Upper lobe of right lung (tissue), 1 donor: ENCODE measurements at regions not wholly inside any gene's neighbourhood (a gene's known extent, or its start where the extent isn't known, plus 50 kb on each side); places are given as distances from the start of the nearest gene placed in this dataset.

Experiments used
- ATAC-seq: fragments of 200-7000 bp; cut with Tn5 transposase; one replicate; pipeline ENCODE4 v1.9.1; 2020; ENCODE audit warnings: mild to moderate bottlenecking, moderate library complexity
- DNase-seq: peaks from one replicate; pipeline ENCODE4 v3.0.0-alpha.2; 2020
- H3K27ac ChIP-seq: fragments of 200-600 bp; one replicate; pipeline ENCODE4 v1.8.0; 2022
- H3K27me3 ChIP-seq: fragments of 200-600 bp; one replicate; pipeline ENCODE4 v1.8.0; 2022; ENCODE audit warnings: mild to moderate bottlenecking
- H3K36me3 ChIP-seq: fragments of 200-600 bp; one replicate; pipeline ENCODE4 v1.8.0; 2022
- H3K4me1 ChIP-seq: fragments of 200-600 bp; one replicate; pipeline ENCODE4 v1.8.0; 2022
- H3K4me3 ChIP-seq: fragments of 200-600 bp; one replicate; pipeline ENCODE4 v1.8.0; 2022; ENCODE audit warnings: mild to moderate bottlenecking
- H3K9me3 ChIP-seq: fragments of 200-600 bp; one replicate; pipeline ENCODE4 v1.8.0; 2022
- CTCF ChIP-seq: fragments of 200-600 bp; IDR thresholded peaks from one replicate; pipeline ENCODE4 v1.8.0; 2022; ENCODE audit warnings: antibody characterized with exemption
- intact Hi-C: fragments of 100-400 bp; cut with DNase I; formaldehyde crosslinking; loops from one replicate; pipeline ENCODE4 v1.11.0; 2022
- donor health status: DM: no; HTN: yes; CAD: no; lungs with severe emphysema.

- no peak overlapping the region for H3K4me3 ChIP-seq
- ATAC-seq (peak; percentile 5), DNase-seq (peak; percentile 61)
- H3K27me3 ChIP-seq: no peaks in the 10 kb centered on the region
- no peaks in the 10 kb centered on the region for H3K4me1 ChIP-seq
- no peak for TF ChIP-seq CTCF
- intact Hi-C loops: no loop called here
- H3K36me3 ChIP-seq: no peaks in the 10 kb centered on the region
- no peaks in the 10 kb centered on the region for H3K9me3 ChIP-seq
- no peak overlapping the region for H3K27ac ChIP-seq
These were observed 1402.6 kb downstream of the BRD1 start for GRCh38 chr22:48425091-48425506.

GRCh38 chr22:48424661-48425060 lies 1403.0 kb downstream of the BRD1 start:
- intact Hi-C loops: no loop called here

DNA sequence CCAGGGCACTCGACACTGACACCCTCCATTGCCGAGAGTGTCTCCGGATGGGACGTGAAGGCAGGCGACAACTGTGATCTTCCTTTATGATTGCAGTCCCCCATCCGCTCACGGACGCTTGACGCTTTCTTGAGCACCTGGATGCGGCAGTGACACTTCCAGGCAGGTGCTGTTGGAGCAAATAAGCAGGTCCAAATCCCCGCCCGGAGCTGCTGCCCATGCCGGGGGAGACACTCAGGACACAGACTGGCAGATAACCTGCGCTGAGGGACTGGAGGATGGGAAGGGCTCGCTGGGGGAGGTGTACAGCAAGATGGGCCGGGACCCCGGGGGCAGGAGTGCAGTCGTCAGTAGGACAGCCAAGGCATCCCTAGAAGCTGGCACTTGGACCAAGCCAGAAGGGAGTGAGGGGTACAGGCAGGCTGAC lies 1403.5 kb downstream of the BRD1 start:
- DNase-seq: peak; percentile 61

More at GRCh38 chr22:48424661-48425060, 1403.0 kb downstream of the BRD1 start:
- DNase-seq (no peak), ATAC-seq (no peak)
- Histone ChIP-seq H3K4me3 (no peak overlapping the region), H3K4me1 (no peaks in the 10 kb centered on the region), H3K9me3 (no peaks in the 10 kb centered on the region), H3K27me3 (no peaks in the 10 kb centered on the region), H3K36me3 (no peaks in the 10 kb centered on the region), H3K27ac (no peak overlapping the region)
- no peak for TF ChIP-seq CTCF

GRCh38 chr22:48423481-48423911 lies 1404.2 kb downstream of the BRD1 start:
- no peaks in the 10 kb centered on the region for H3K36me3 ChIP-seq
- TF ChIP-seq CTCF: no peak
- ATAC-seq (no peak), DNase-seq (peak; percentile 26)
- H3K27ac ChIP-seq: no peak overlapping the region
- intact Hi-C loops: no loop called here
- H3K4me1 ChIP-seq: no peaks in the 10 kb centered on the region
- H3K9me3 ChIP-seq: no peaks in the 10 kb centered on the region
- no peak overlapping the region for H3K4me3 ChIP-seq
- no peaks in the 10 kb centered on the region for H3K27me3 ChIP-seq

More for the DNA sequence above, 1403.5 kb downstream of the BRD1 start:
- intact Hi-C loops: no loop called here
- TF ChIP-seq CTCF: no peak
- H3K4me1 ChIP-seq: no peaks in the 10 kb centered on the region
- H3K9me3 ChIP-seq: no peaks in the 10 kb centered on the region
- H3K4me3 ChIP-seq: no peak overlapping the region
- ATAC-seq: no peak
- H3K27me3 ChIP-seq: no peaks in the 10 kb centered on the region
- no peak overlapping the region for H3K27ac ChIP-seq
- no peaks in the 10 kb centered on the region for H3K36me3 ChIP-seq

- DNase-seq (peak; percentile 29), ATAC-seq (no peak)
- TF ChIP-seq CTCF: no peak
- Histone ChIP-seq H3K9me3 (no peaks in the 10 kb centered on the region), H3K4me1 (no peaks in the 10 kb centered on the region), H3K27me3 (no peaks in the 10 kb centered on the region), H3K36me3 (no peaks in the 10 kb centered on the region), H3K27ac (no peak overlapping the region), H3K4me3 (no peak overlapping the region)
- intact Hi-C loops: no loop called here
These were observed 1404.7 kb downstream of the BRD1 start for GRCh38 chr22:48422900-48423480.

- no peak for TF ChIP-seq CTCF
- H3K27me3 ChIP-seq: no peaks in the 10 kb centered on the region
- no peaks in the 10 kb centered on the region for H3K9me3 ChIP-seq
- no peaks in the 10 kb centered on the region for H3K36me3 ChIP-seq
- H3K27ac ChIP-seq: no peak overlapping the region
- DNase-seq (peak; percentile 28), ATAC-seq (no peak)
- intact Hi-C loops: no loop called here
- no peaks in the 10 kb centered on the region for H3K4me1 ChIP-seq
- H3K4me3 ChIP-seq: no peak overlapping the region
These were observed 1408.8 kb downstream of the BRD1 start for GRCh38 chr22:48418831-48419230.
